ENCODE measurements at regions not wholly inside any gene's neighbourhood (a gene's known extent, or its start where the extent isn't known, plus 50 kb on each side); places are given as distances from the start of the nearest gene placed in this dataset.

- TF ChIP-seq, protein P1, sequence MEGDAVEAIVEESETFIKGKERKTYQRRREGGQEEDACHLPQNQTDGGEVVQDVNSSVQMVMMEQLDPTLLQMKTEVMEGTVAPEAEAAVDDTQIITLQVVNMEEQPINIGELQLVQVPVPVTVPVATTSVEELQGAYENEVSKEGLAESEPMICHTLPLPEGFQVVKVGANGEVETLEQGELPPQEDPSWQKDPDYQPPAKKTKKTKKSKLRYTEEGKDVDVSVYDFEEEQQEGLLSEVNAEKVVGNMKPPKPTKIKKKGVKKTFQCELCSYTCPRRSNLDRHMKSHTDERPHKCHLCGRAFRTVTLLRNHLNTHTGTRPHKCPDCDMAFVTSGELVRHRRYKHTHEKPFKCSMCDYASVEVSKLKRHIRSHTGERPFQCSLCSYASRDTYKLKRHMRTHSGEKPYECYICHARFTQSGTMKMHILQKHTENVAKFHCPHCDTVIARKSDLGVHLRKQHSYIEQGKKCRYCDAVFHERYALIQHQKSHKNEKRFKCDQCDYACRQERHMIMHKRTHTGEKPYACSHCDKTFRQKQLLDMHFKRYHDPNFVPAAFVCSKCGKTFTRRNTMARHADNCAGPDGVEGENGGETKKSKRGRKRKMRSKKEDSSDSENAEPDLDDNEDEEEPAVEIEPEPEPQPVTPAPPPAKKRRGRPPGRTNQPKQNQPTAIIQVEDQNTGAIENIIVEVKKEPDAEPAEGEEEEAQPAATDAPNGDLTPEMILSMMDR (IDR thresholded peaks at IDR 0.05): no peak
- no peak for TF ChIP-seq POLR2A (IDR thresholded peaks at IDR 0.05)
These were observed 655.1 kb upstream of the SLC39A10 start for GRCh38 chr2:195001924-195002323.
